ENCODE measurements at regions not wholly inside any gene's neighbourhood (a gene's known extent, or its start where the extent isn't known, plus 50 kb on each side); places are given as distances from the start of the nearest gene placed in this dataset.
"Not testable (repeated sequence)": the region's sequence is repeated elsewhere in the genome, so short reads cannot be mapped to it uniquely, and the experiment has no call there.

- DNase-seq = no peak
Measured at GRCh38 chr12:107144441-107144840, 51.1 kb upstream of the CRY1 start.

- DNase-seq = no peak
Measured at GRCh38 chr12:107144990-107145389, 51.6 kb upstream of the CRY1 start.

GRCh38 chr12:107145397-107145796 is 52.0 kb upstream of the CRY1 start:
- DNase-seq = no peak

GRCh38 chr12:107148107-107148506 is 54.8 kb upstream of the CRY1 start:
- DNase-seq = no peak

GRCh38 chr12:107152315-107152714 is 59.0 kb upstream of the CRY1 start:
- no peak for DNase-seq

GRCh38 chr12:107159384-107159900 is 66.1 kb upstream of the CRY1 start:
- DNase-seq = no peak

GRCh38 chr12:107163413-107163812 is 70.1 kb upstream of the CRY1 start:
- DNase-seq = no peak

GRCh38 chr12:107164392-107164791 is 71.0 kb upstream of the CRY1 start:
- no peak for DNase-seq

GRCh38 chr12:107165581-107165980 is 72.2 kb upstream of the CRY1 start:
- DNase-seq = no peak

- no peak for DNase-seq
Measured at GRCh38 chr12:107167756-107168155, 74.4 kb upstream of the CRY1 start.

- DNase-seq = no peak
Measured at GRCh38 chr12:107169200-107169599, 75.9 kb upstream of the CRY1 start.

GRCh38 chr12:107178776-107179175 is 85.4 kb upstream of the CRY1 start:
- no peak for DNase-seq

- peak in 1 of 2 donors; percentile 3 for DNase-seq
Measured at GRCh38 chr12:107179871-107180270, 86.5 kb upstream of the CRY1 start.

GRCh38 chr12:107180272-107180671 is 86.9 kb upstream of the CRY1 start:
- no peak for DNase-seq

- DNase-seq = no peak
Measured at GRCh38 chr12:107184359-107184930, 91.1 kb upstream of the CRY1 start.

- DNase-seq = no peak
Measured at GRCh38 chr12:107196681-107197080, 103.3 kb upstream of the CRY1 start.

GRCh38 chr12:107200394-107200793 is 107.0 kb upstream of the CRY1 start:
- DNase-seq = no peak

GRCh38 chr12:107207931-107208525 is 114.7 kb upstream of the CRY1 start:
- no peak for DNase-seq

GRCh38 chr12:107209700-107210099 is 116.4 kb upstream of the CRY1 start:
- DNase-seq = not testable (repeated sequence)

GRCh38 chr12:107214373-107214773 is 121.0 kb upstream of the CRY1 start:
- not testable (repeated sequence) for DNase-seq

GRCh38 chr12:107216411-107216810 is 123.1 kb upstream of the CRY1 start:
- not testable (repeated sequence) for DNase-seq

- DNase-seq = no peak
Measured at GRCh38 chr12:107219301-107219700, 126.0 kb upstream of the CRY1 start.

GRCh38 chr12:107221913-107222312 is 128.6 kb upstream of the CRY1 start:
- DNase-seq = no peak

GRCh38 chr12:107223821-107224220 is 130.5 kb upstream of the CRY1 start:
- DNase-seq = no peak

- DNase-seq = peak in 1 of 2 donors; percentile 1
Measured at GRCh38 chr12:107225635-107226034, 132.3 kb upstream of the CRY1 start.

Measured in inflammatory macrophage treated with lipopolysaccharide for 1 hour (primary cell).